GM10266 (cell line): ENCODE measurements at regions not wholly inside any gene's neighbourhood (a gene's known extent, or its start where the extent isn't known, plus 50 kb on each side); places are given as distances from the start of the nearest gene placed in this dataset.
"Not testable (repeated sequence)": the region's sequence is repeated elsewhere in the genome, so short reads cannot be mapped to it uniquely, and the experiment has no call there.

ENCODE experiments used
- DNase-seq: peaks from one replicate; pipeline ENCODE4 v3.0.0; 2012; ENCODE audit errors: extremely low spot score
- TF ChIP-seq, protein P1 (sequence below): IDR thresholded peaks from 2 replicates; pipeline ENCODE4 v1.5.1; 2012; ENCODE audit warnings: mild to moderate bottlenecking, low read depth; ENCODE audit not compliant: control insufficient read depth, insufficient read depth; ENCODE audit errors: missing control alignments

DNA sequence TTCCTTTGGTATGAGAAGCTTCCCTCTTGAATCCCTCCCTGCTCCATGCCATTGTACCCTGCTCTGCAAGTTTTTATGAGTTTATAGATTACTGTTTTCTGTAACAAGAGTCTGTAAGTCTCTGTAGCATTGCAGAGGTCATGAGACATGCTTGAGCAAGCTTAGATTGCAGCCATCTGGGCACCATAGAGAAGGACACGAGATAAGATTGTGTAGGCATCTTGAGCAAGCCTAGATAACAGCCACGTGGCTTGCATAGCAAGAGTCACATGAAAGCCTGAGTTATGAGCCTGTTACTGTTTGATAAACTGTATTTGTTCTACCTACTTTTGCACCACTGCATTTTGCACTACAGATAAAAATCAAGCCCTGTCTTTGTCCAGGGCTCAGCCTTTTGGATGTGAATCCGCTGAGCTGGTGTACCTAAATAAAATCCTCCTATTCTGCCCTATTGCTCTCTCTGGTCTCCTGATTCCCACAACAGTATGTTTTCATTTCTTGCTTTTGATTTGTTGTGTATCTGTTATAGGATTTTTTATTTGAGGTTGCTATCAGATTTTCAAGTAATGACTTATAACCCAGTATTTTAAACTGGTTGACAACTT is 127.4 kb upstream of the ANKRD50 start:
- no peak for DNase-seq
- TF ChIP-seq, protein P1, sequence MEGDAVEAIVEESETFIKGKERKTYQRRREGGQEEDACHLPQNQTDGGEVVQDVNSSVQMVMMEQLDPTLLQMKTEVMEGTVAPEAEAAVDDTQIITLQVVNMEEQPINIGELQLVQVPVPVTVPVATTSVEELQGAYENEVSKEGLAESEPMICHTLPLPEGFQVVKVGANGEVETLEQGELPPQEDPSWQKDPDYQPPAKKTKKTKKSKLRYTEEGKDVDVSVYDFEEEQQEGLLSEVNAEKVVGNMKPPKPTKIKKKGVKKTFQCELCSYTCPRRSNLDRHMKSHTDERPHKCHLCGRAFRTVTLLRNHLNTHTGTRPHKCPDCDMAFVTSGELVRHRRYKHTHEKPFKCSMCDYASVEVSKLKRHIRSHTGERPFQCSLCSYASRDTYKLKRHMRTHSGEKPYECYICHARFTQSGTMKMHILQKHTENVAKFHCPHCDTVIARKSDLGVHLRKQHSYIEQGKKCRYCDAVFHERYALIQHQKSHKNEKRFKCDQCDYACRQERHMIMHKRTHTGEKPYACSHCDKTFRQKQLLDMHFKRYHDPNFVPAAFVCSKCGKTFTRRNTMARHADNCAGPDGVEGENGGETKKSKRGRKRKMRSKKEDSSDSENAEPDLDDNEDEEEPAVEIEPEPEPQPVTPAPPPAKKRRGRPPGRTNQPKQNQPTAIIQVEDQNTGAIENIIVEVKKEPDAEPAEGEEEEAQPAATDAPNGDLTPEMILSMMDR, result no peak

DNA sequence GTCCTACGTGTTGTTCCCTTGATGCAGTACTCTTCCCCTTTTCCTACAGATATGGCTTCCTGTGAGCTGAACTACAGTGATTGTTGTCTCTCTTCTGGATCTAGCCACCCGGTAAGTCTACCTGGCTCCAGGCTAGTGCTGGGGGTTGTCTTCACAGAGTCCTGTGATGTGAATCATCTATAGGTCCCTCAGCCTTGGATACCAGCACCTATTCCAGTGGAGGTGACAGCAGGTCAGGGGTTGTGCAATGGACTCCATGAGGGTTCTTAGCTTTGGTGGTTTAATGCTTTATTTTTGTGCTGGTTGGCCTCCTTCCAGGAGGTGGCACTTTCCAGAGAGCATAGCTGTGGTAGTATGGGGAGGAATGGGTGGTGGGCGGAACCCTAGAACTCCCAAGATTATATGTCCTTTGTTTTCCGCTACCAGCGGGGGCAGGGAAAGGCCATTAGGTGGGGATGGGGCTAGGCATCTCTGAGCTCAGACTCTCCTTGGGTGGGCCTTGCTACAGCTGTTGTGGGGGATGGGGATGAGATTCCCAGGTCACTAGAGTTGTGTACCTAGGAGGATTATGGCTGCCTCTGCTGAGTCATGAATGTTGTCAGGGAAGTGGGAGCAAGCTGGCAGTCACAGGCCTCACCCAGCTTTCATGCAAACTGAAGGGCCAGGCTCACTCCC is 121.4 kb upstream of the ANKRD50 start:
- TF ChIP-seq, protein P1, result no peak
- no peak for DNase-seq

DNA sequence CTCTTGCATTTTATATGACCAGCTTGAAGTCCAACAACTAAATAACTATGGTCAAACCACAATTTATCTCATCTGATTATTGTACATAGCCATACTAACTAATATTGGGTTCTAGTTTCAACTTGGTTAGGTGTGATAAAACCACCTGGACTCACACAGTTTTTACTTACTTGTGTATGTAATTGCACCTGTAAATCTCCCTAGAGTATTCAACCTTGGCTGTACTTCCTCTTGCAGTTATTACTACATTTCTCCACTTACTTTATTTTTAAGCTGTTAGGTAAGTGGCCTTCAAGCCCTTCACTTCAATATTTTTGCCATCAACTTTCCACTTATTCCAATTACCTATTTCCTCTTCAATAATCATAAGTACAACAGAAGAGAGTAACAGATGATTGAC is 115.8 kb upstream of the ANKRD50 start:
- TF ChIP-seq, protein P1, result no peak
- no peak for DNase-seq

DNA sequence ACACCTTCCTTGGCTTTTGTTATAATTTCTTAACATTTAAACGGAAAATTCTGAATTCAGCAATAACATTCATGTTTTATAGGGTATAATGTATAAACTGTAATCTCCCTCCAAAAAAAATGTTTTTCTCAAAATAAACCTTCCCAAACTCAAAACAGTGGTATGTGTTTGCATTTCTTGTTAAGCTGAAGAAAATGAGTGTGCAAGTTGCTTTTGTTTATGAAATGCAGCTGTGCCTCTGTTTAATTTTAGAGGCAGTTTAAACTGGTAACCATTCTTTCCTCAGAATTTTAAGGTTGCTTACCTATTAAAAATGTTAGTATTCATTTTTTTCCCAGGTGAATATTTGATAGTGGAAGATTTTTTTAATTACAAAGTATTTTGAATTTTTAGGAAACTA is 105.0 kb upstream of the ANKRD50 start:
- TF ChIP-seq, protein P1, result no peak
- DNase-seq, result no peak

DNA sequence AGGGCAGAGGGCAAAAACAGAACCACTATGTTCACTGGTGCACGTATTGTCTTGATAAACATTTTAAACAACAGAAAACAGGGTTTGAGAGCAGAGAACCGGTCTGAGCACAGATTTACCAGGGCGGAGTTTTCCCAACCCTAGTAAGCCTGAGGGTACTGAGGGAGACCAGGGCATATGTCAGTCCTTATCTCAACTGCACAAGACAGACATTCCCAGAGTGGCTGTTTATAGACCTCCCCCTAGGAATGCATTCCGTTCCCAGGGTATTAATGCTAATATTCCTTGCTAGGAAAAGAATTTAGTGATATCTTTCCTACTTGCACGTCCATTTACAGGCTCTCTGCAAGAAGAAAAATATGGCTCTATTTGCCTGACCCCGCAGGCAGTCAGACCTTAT is 99.7 kb upstream of the ANKRD50 start:
- not testable (repeated sequence) for DNase-seq

DNA sequence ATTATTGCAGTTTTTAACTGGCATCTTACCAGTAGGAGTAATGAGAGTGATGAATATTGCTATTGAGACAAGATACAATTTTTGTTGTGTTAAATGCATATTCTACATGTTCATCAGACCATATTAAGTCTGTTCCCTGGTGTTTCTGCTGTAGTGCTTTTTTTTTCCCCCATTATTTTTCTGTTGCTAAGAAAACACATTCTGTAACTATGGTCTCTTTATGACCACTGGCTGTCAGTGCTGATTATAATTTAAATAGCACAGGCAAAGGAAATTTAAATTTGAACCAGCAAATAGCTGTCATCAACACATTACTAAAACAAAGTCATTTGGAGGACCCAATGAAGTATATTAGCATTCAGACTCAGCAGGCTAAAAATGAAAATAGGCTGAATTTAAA is 98.3 kb upstream of the ANKRD50 start:
- DNase-seq, result no peak
- TF ChIP-seq, protein P1, result no peak

DNA sequence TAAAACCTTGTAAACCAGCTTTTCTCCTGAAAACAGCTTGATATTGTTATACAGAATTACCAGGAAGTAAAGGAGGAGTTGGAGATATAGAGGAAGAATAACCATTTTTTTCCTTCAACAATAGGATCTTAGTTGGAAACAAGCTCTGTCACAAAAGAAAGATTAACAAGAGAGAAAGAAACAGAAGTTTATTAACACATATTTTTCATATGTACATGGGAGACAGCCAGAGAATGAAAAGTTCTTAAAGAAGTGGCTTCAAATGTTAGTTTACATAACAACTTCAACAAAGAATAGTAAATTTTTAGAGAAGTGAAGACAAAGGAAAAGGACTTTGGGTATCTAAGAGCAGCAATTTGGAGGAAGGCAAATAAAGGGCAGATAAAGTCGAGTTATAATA is 94.9 kb upstream of the ANKRD50 start:
- TF ChIP-seq, protein P1, result no peak
- no peak for DNase-seq

DNA sequence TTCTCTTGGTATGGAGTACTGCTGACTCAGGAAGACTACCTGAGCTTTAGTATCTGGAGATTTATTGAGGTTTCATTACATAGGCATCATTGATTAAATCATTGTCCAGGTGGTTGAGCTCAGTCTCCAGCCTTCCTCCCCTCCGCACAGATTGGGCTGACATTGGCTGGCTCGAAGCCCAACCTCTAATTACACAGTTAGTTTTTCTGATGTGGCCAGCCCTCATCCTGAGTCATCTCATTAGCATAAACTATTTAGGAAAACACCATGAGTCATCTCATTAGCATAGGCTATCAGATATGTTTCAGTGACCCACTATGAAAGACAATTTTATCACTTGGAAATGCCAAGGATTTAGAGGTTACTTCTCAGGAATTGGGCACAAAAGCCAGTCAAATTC is 93.9 kb upstream of the ANKRD50 start:
- TF ChIP-seq, protein P1, result no peak
- no peak for DNase-seq
